Dermis microvascular lymphatic vessel endothelial cell (primary cell): ENCODE measurements at regions not wholly inside any gene's neighbourhood (a gene's known extent, or its start where the extent isn't known, plus 50 kb on each side); places are given as distances from the start of the nearest gene placed in this dataset.
A peak's percentile ranks its signal among the peaks of the same experiment; 100 is the strongest.
"Not testable (repeated sequence)": the region's sequence is repeated elsewhere in the genome, so short reads cannot be mapped to it uniquely, and the experiment has no call there.

Experiments used
- DNase-seq, 2 donors: peaks; one replicate each; pipeline versions ENCODE4 v3.0.0 to v3.0.0-alpha.2; 2010; ENCODE audit warnings: low read depth in 2 of 2

- no peak for DNase-seq
These were observed 451.6 kb upstream of the CD180 start for GRCh38 chr5:67648201-67648671.

GRCh38 chr5:67647772-67648171 is 451.2 kb upstream of the CD180 start:
- no peak for DNase-seq

GRCh38 chr5:67644221-67644920 is 447.8 kb upstream of the CD180 start:
- no peak for DNase-seq

GRCh38 chr5:67643536-67643935 is 446.9 kb upstream of the CD180 start:
- no peak for DNase-seq

GRCh38 chr5:67639976-67640375 is 443.4 kb upstream of the CD180 start:
- no peak for DNase-seq

GRCh38 chr5:67639313-67639712 is 442.7 kb upstream of the CD180 start:
- no peak for DNase-seq

GRCh38 chr5:67636850-67637524 is 440.4 kb upstream of the CD180 start:
- DNase-seq = no peak

- DNase-seq = no peak
These were observed 439.5 kb upstream of the CD180 start for GRCh38 chr5:67636091-67636490.

GRCh38 chr5:67627079-67627478 is 430.5 kb upstream of the CD180 start:
- DNase-seq = not testable (repeated sequence)

GRCh38 chr5:67623078-67623477 is 426.5 kb upstream of the CD180 start:
- no peak for DNase-seq

GRCh38 chr5:67620424-67621397 is 424.1 kb upstream of the CD180 start:
- DNase-seq = no peak

- DNase-seq = no peak
These were observed 423.0 kb upstream of the CD180 start for GRCh38 chr5:67619636-67620035.

GRCh38 chr5:67619235-67619634 is 422.6 kb upstream of the CD180 start:
- no peak for DNase-seq

GRCh38 chr5:67617051-67617450 is 420.5 kb upstream of the CD180 start:
- DNase-seq = no peak

GRCh38 chr5:67612961-67613360 is 416.4 kb upstream of the CD180 start:
- DNase-seq = no peak

GRCh38 chr5:67610186-67610912 is 413.8 kb upstream of the CD180 start:
- DNase-seq = no peak

GRCh38 chr5:67607958-67608357 is 411.4 kb upstream of the CD180 start:
- no peak for DNase-seq

GRCh38 chr5:67606586-67606947 is 410.0 kb upstream of the CD180 start:
- DNase-seq = no peak

- DNase-seq = no peak
These were observed 409.4 kb upstream of the CD180 start for GRCh38 chr5:67605730-67606585.

- DNase-seq = peak in 1 of 2 donors; percentile 52
These were observed 394.9 kb upstream of the CD180 start for GRCh38 chr5:67591491-67591890.
